GM18498 (cell line): ENCODE measurements at regions not wholly inside any gene's neighbourhood (a gene's known extent, or its start where the extent isn't known, plus 50 kb on each side); places are given as distances from the start of the nearest gene placed in this dataset.
"Not testable (repeated sequence)": the region's sequence is repeated elsewhere in the genome, so short reads cannot be mapped to it uniquely, and the experiment has no call there.

Experiments
- ATAC-seq: cut with Tn5 transposase; IDR thresholded peaks from one replicate; pipeline ENCODE4 v1.9.1; 2021; ENCODE audit warnings: mild to moderate bottlenecking, moderate library complexity; ENCODE audit not compliant: unreplicated experiment

GRCh38 chr11:22920939-22921565 lies 60.8 kb upstream of the CCDC179 start:
- ATAC-seq: peak; percentile 97

- ATAC-seq: no peak
Observed at GRCh38 chr11:22922672-22923071, 62.4 kb upstream of the CCDC179 start.

DNA sequence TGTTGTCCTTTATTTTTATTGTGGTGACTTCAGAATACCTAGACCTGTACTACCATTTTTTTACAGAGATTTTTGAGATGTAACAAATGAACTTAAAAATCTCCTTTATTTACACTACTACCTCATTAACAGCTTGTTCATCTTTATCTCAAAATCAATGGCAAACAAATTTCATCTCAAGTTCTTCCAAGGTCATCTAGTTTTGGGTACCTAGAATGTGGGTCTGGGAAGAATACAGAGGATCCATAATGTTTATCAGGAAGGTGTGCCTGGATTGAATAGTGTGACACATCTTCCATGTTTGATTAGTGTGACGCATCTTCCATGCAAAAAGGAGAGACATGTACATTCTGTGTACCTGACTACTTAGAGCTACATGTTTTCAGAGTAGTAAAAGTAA lies 63.3 kb upstream of the CCDC179 start:
- no peak for ATAC-seq

- ATAC-seq: no peak
Observed at GRCh38 chr11:22926341-22926740, 66.1 kb upstream of the CCDC179 start.

- ATAC-seq: no peak
Observed at GRCh38 chr11:22927793-22928192, 67.5 kb upstream of the CCDC179 start.

DNA sequence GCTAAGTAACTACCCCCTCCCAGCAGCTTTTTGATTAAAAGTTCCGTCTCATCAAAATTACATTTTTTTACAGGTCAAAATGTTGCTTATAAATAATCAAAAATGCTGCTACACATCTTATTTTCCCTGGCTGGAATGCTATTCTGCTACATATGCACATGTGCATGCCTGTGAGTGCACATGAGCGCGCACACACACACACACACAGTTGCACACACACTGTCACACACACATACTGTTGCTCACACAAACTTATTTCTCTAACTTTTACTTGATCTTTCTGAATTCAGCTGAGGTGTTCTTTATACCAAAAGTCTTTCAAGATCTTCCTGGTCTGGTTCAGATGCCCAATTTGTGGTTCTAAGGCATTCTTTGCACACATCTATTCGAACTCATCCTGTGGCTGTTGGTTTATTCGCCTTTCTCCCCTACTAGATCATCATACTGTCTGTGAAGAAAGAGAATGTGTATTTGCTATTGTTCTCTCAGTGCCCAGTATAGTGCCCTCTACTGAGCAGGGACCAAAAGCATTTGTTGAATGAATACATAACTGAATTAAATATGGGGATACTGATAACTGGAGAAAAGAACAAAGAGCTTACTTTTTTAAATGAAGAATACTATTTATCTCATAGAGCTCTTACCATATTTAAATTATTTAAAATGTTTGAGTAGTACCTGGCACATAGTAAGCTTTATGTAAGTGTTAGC lies 68.1 kb upstream of the CCDC179 start:
- no peak for ATAC-seq

DNA sequence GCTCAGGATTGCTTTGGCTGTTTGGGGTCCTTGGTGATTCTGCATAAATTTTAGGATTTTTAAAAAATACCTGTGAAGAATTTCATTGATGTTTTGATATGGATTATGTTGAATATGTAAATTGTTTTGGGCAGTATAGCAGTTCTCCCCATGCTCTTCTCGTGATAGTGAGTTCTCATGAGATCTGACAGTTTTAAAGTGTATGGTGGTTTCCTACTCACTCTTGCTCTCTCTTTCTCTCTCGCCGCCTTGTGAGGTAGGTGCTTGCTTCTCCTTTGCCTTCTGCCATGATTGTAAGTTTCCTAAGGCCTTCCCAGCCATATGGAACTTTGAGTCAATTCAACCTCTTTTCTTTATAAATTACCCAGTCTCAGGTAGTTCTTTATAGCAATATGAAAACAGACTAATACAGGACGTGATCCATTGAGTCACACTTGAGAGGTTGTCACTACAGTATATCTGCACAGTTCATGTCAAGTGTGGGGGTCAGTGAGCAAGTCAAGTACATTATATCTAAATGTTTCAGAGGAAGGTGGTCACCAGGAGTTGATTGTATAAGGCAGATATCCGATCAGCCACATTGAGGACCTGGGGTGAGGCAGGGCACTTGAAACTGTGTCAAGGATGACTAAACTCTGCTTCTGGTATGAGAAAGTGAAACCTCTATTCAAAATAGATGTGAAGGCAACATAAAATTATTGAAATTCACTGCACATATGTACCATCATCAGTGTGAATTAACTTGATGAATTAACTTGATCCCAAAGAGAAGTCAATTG lies 70.7 kb upstream of the CCDC179 start:
- ATAC-seq: peak; percentile 98

GRCh38 chr11:22938691-22939090 lies 78.4 kb upstream of the CCDC179 start:
- ATAC-seq: no peak

GRCh38 chr11:22941544-22941943 lies 81.3 kb upstream of the CCDC179 start:
- not testable (repeated sequence) for ATAC-seq

- no peak for ATAC-seq
Observed at GRCh38 chr11:22957786-22958185, 97.5 kb upstream of the CCDC179 start.

GRCh38 chr11:22974251-22974650 lies 114.0 kb upstream of the CCDC179 start:
- no peak for ATAC-seq

- no peak for ATAC-seq
Observed at GRCh38 chr11:22976146-22976545, 115.9 kb upstream of the CCDC179 start.

DNA sequence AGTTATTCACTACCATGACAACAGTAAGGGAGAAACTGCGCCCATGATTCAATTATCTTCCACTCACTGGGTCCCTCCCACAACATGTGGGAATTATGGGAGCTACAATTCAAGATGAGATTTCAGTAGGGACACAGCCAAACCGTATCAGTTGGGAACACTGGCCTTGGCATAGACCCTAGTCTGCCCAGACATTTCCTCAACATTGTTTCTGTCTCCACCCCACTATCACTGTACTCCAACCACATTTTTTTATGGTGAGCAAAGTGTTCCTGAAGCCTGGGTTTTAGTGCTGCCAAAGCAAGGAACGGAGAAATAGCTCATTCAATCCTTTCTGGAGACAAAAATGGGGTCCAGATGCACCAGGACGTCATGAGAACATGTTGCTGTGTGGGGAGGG lies 122.6 kb upstream of the CCDC179 start:
- ATAC-seq: no peak

DNA sequence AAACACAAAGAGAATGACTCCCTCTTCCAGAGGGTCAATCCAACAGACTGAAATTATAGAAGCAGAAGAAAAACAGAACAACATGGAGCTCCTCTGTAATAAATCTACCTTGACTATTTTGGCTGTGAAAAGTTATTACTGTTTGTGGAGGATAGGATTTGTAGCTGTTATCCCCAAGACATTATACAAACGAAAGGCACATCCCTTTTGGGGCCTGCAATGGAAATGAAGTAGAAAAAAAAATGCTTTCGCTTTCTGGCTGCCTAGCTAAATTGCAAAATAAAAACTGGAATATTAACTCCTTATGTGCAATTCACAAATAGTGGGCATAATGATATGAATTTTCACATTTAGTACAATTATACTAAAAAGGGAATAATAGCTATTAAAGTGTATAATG lies 123.8 kb upstream of the CCDC179 start:
- ATAC-seq: no peak

GRCh38 chr11:22989371-22989770 lies 129.1 kb upstream of the CCDC179 start:
- no peak for ATAC-seq

DNA sequence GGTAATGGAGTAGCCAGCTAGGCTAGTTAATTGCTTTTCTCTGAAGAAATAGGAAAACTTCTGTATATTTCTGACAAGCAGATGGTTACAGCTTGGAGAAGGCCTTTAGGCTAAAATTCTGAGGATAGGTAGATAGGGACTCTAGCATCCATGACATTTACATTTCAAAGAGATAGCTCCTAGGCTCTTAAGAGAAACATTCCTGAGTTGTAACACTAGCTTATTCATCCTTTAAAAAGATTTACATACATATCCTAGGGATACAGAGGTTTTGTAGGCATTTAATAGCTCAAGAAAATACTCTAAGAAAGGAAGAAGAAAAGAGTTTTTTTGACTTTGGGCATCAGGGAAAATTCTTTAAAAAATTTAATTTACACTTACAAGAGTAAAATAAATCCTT lies 130.9 kb upstream of the CCDC179 start:
- no peak for ATAC-seq

- no peak for ATAC-seq
Observed at GRCh38 chr11:23006730-23007129, 146.5 kb upstream of the CCDC179 start.

DNA sequence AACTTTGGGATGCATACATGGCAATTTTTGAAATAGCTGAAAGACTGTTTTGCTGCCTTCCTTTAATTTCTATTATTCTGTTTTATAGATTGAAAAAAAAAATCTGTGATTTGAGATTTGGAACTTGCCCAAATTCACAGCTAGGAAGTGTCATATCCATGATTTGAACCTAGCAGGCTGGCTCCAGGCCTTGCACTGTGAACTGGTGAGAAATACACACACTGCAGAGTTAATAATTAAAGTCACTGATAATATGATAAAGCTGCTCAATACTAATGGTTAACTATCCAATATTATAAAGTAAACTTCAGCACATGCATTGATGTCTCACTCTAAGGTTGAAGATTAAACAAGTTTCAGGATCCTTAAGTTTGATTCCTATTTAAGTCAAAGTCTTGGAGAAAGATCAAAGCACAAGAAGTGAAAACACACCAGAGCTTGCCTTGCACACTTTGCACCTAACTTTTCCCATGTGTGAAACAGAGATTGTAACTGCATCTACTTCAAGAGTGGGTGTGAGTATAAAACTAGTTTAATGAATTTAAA lies 150.6 kb upstream of the CCDC179 start:
- no peak for ATAC-seq

GRCh38 chr11:23012930-23013329 lies 152.7 kb upstream of the CCDC179 start:
- ATAC-seq: no peak

- ATAC-seq: no peak
Observed at GRCh38 chr11:23013509-23013908, 153.2 kb upstream of the CCDC179 start.

- peak; percentile 67 for ATAC-seq
Observed at GRCh38 chr11:23021287-23021863, 161.1 kb upstream of the CCDC179 start.
